DND-41 (cell line): ENCODE measurements at regions not wholly inside any gene's neighbourhood (a gene's known extent, or its start where the extent isn't known, plus 50 kb on each side); places are given as distances from the start of the nearest gene placed in this dataset.

Source experiments
- ATAC-seq: fragments of 200-7000 bp; cut with Tn5 transposase; 3 replicates; pipeline ENCODE4 v1.9.1; 2021; ENCODE audit warnings: low read depth; ENCODE audit not compliant: insufficient read depth
- DNase-seq: peaks from one replicate; pipeline ENCODE4 v3.0.0-alpha.2; 2020
- H2AFZ ChIP-seq: 2 replicates; pipeline ENCODE4 v1.6.0; 2012; ENCODE audit warnings: low read depth, low read length
- H3K27ac ChIP-seq: 2 replicates; pipeline ENCODE4 v1.5.1; 2012; ENCODE audit warnings: low read length, inconsistent platforms
- H3K27me3 ChIP-seq: fragments of 200-600 bp; sonication (generic); 2 replicates; pipeline ENCODE4 v1.6.0; 2012; ENCODE audit warnings: low read length, mild to moderate bottlenecking, inconsistent platforms; ENCODE audit not compliant: insufficient read depth, poor library complexity
- H3K36me3 ChIP-seq: 2 replicates; pipeline ENCODE4 v1.5.1; 2012; ENCODE audit warnings: low read length, inconsistent platforms; ENCODE audit not compliant: insufficient read depth
- H3K4me1 ChIP-seq: 2 replicates; pipeline ENCODE4 v1.5.1; 2012; ENCODE audit warnings: mild to moderate bottlenecking, low read length; ENCODE audit not compliant: insufficient read depth
- H3K4me2 ChIP-seq: 2 replicates; pipeline ENCODE4 v1.6.0; 2012; ENCODE audit warnings: mild to moderate bottlenecking, moderate library complexity, low read length, inconsistent platforms; ENCODE audit not compliant: insufficient read depth
- H3K4me3 ChIP-seq, 2 experiments: fragments of 200-600 bp in 1 of 2; shearing (Covaris generic) in 1 of 2; 2 replicates each; pipeline ENCODE4 v1.5.1; 2012 to 2016; ENCODE audit warnings: inconsistent platforms in 2 of 2, low read length in 2 of 2, mild to moderate bottlenecking in 2 of 2, low read depth in 1 of 2, moderate library complexity in 1 of 2
- H3K79me2 ChIP-seq: 2 replicates; pipeline ENCODE4 v1.6.0; 2012; ENCODE audit warnings: low read length, inconsistent platforms; ENCODE audit not compliant: insufficient read depth
- H3K9ac ChIP-seq: 2 replicates; pipeline ENCODE4 v1.6.0; 2012; ENCODE audit warnings: low read depth, mild to moderate bottlenecking, inconsistent platforms, low read length, moderate library complexity
- H3K9me3 ChIP-seq: 2 replicates; pipeline ENCODE4 v1.5.1; 2012; ENCODE audit warnings: low read length, moderate library complexity, mild to moderate bottlenecking, inconsistent platforms; ENCODE audit not compliant: insufficient read depth, severe bottlenecking
- H4K20me1 ChIP-seq: 2 replicates; pipeline ENCODE4 v1.6.0; 2012; ENCODE audit warnings: low read length; ENCODE audit not compliant: insufficient read depth
- EZH2 ChIP-seq: IDR thresholded peaks from 3 replicates; pipeline ENCODE4 v1.6.1; 2012; ENCODE audit warnings: borderline replicate concordance, low read depth, mild to moderate bottlenecking, moderate library complexity, low read length, inconsistent platforms; ENCODE audit not compliant: severe bottlenecking
- TF ChIP-seq, protein P1 (sequence below): IDR thresholded peaks from 2 replicates; pipeline ENCODE4 v1.5.1; 2012; ENCODE audit warnings: borderline replicate concordance, low read length, moderate library complexity, mild to moderate bottlenecking; ENCODE audit not compliant: poor library complexity, severe bottlenecking; ENCODE audit errors: extremely low read depth

DNA sequence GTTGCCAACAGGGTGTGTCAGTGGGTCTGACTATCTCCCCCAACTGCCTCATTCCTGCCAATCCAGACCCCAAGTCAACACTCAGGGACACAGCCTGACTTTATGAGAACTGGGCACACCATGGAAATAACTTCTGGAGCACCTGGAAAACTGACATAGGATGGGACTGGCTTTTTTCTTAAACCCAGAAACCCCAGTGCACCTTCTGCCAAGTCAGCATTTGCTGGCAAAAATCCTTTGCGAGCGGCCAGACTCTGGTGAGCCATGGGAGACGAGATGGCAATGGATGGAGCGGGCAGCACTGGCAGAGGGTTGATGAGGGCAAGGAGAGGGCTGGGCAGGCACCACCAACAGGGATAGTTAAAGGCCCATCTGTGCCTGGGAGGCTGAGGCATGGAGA is 114.4 kb upstream of the OSMR start:
- TF ChIP-seq, protein P1, sequence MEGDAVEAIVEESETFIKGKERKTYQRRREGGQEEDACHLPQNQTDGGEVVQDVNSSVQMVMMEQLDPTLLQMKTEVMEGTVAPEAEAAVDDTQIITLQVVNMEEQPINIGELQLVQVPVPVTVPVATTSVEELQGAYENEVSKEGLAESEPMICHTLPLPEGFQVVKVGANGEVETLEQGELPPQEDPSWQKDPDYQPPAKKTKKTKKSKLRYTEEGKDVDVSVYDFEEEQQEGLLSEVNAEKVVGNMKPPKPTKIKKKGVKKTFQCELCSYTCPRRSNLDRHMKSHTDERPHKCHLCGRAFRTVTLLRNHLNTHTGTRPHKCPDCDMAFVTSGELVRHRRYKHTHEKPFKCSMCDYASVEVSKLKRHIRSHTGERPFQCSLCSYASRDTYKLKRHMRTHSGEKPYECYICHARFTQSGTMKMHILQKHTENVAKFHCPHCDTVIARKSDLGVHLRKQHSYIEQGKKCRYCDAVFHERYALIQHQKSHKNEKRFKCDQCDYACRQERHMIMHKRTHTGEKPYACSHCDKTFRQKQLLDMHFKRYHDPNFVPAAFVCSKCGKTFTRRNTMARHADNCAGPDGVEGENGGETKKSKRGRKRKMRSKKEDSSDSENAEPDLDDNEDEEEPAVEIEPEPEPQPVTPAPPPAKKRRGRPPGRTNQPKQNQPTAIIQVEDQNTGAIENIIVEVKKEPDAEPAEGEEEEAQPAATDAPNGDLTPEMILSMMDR, result no peak
- no peak for TF ChIP-seq EZH2
- Histone ChIP-seq H3K27ac (no peak overlapping the region), H2AFZ (no peak overlapping the region), H3K4me2 (no peak overlapping the region), H4K20me1 (no peaks in the 10 kb centered on the region), H3K36me3 (no peaks in the 10 kb centered on the region), H3K9ac (no peak overlapping the region), H3K4me1 (no peaks in the 10 kb centered on the region), H3K4me3 (no peak overlapping the region), H3K79me2 (no peaks in the 10 kb centered on the region), H3K27me3 (peaks cover 10% of the 10 kb centered on the region), H3K9me3 (no peaks in the 10 kb centered on the region)
- DNase-seq, result no peak
- no peak for ATAC-seq

DNA sequence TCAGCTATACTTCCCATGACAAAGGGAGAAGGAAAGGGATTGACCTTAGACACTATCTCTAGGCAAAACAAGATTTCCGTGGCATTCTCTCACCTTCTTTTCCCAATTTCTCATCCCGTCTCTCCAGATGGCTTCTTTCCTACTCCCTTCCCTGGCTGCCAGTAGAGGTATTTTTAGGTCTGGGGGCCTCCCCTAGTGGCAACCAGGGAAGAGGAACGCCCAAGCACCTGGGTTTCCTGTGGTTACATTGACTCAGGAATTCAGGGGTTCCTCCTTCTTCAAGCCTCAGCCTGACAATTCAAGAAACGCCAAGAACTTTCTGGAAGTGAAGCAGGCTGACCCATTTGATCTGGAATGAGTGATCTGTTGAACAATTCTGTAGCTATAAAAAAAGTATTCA is 111.5 kb upstream of the OSMR start:
- H3K4me2 ChIP-seq, result no peak overlapping the region
- no peak overlapping the region for H3K27ac ChIP-seq
- H3K9me3 ChIP-seq, result no peaks in the 10 kb centered on the region
- H2AFZ ChIP-seq, result no peak overlapping the region
- H3K9ac ChIP-seq, result no peak overlapping the region
- H3K4me3 ChIP-seq, result no peak overlapping the region
- no peaks in the 10 kb centered on the region for H3K79me2 ChIP-seq
- ATAC-seq (no peak), DNase-seq (no peak)
- H3K27me3 ChIP-seq, result peaks cover 10% of the 10 kb centered on the region
- H3K4me1 ChIP-seq, result no peaks in the 10 kb centered on the region
- H3K36me3 ChIP-seq, result no peaks in the 10 kb centered on the region
- no peaks in the 10 kb centered on the region for H4K20me1 ChIP-seq
- no peak for TF ChIP-seq EZH2
- TF ChIP-seq, protein P1, result no peak

DNA sequence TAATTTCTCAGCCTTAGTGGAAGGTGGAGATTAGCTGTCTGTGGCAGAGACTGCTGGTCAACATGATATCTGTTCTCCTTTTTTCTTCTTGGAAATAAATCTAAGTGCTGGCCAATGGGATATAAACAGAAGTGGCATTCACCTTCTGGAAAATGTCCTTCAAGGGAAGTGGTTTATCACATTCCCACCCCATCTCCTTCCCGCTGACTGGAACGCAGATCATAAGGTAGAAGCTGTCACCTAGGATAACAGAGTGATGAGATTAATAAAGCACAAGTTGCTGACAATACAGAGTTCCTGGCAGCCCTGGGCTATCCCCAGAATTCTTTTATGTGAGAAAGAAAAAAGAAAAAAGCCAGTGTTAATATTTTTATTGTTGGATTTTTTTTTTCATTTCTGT is 109.7 kb upstream of the OSMR start:
- Histone ChIP-seq H3K27me3 (peaks cover 10% of the 10 kb centered on the region), H2AFZ (no peak overlapping the region), H3K9ac (no peak overlapping the region), H3K4me2 (no peak overlapping the region), H3K79me2 (no peaks in the 10 kb centered on the region), H3K36me3 (no peaks in the 10 kb centered on the region), H3K4me1 (no peaks in the 10 kb centered on the region), H3K4me3 (no peak overlapping the region), H3K27ac (no peak overlapping the region), H4K20me1 (no peaks in the 10 kb centered on the region), H3K9me3 (no peaks in the 10 kb centered on the region)
- no peak for DNase-seq
- no peak for ATAC-seq
- TF ChIP-seq, protein P1, result no peak
- no peak for TF ChIP-seq EZH2

DNA sequence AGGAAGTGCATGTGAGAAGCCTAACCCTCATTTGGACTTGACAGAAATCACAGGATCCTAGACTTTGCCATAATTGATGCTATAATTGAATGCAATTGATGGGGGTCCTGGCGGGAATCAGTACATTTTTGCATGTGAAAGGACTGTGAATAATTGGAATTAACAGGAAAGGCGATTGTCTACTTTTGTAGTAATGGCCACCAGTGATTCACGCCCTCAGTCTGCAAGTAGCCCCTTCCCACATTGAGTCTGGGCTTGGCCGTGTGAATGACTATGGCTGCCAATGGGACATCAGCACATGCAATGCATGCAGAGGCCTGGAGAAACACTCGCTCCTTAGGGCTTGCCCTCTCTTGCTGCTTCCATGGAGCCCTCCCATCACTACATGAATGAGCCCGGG is 107.8 kb upstream of the OSMR start:
- H4K20me1 ChIP-seq, result no peaks in the 10 kb centered on the region
- H3K4me2 ChIP-seq, result no peak overlapping the region
- H3K36me3 ChIP-seq, result no peaks in the 10 kb centered on the region
- no peak overlapping the region for H2AFZ ChIP-seq
- no peak for ATAC-seq
- no peak overlapping the region for H3K4me3 ChIP-seq
- no peak overlapping the region for H3K27ac ChIP-seq
- peaks cover 10% of the 10 kb centered on the region for H3K27me3 ChIP-seq
- TF ChIP-seq, protein P1, result no peak
- no peak for TF ChIP-seq EZH2
- DNase-seq, result no peak
- H3K9ac ChIP-seq, result no peak overlapping the region
- H3K4me1 ChIP-seq, result no peaks in the 10 kb centered on the region
- H3K79me2 ChIP-seq, result no peaks in the 10 kb centered on the region
- no peaks in the 10 kb centered on the region for H3K9me3 ChIP-seq
